ENCODE measurements at regions not wholly inside any gene's neighbourhood (a gene's known extent, or its start where the extent isn't known, plus 50 kb on each side); places are given as distances from the start of the nearest gene placed in this dataset.

DNA sequence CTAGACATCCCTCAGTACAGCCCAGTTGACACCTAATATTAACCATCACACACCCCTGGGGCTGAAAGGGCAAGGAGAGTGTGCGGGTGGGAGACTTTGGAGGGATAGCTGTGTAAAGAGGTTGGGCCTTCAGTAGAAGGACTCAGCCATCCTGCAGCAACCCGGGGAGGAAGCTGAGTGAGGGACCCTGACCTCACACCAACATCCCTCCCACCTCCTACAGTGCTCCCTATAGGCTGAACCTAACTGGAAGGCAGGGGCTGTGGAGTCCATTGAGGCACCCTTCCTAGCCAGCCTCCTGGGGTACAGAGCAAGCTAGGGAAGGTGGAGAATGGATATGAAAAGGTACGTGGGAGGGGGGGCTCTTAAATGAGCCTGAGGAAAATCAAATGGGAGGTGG is 276.3 kb downstream of the PTTG2 start:
- H3K4me3 ChIP-seq: no peak overlapping the region
- 0 out of 2 replicates have a peak overlapping the region, but pooled peaks have one; percentile 48 for H2AFZ ChIP-seq (ENCODE audit: low read depth, low read length)
- no peaks in the 10 kb centered on the region for H3K27me3 ChIP-seq (ENCODE audit: control insufficient read depth in 2 of 2, insufficient read depth in 2 of 2, low read length in 2 of 2)
- TF ChIP-seq ZNF445 (CRISPR knock-in tag; IDR thresholded peaks at IDR 0.05; ENCODE audit: low read depth): no peak
- no peak for TF ChIP-seq NR1H2 (CRISPR knock-in tag; IDR thresholded peaks at IDR 0.05)
- TF ChIP-seq HNRNPLL (IDR thresholded peaks at IDR 0.05; ENCODE audit: low read depth, low read length, poor library complexity, severe bottlenecking): no peak
- TF ChIP-seq, protein P1, sequence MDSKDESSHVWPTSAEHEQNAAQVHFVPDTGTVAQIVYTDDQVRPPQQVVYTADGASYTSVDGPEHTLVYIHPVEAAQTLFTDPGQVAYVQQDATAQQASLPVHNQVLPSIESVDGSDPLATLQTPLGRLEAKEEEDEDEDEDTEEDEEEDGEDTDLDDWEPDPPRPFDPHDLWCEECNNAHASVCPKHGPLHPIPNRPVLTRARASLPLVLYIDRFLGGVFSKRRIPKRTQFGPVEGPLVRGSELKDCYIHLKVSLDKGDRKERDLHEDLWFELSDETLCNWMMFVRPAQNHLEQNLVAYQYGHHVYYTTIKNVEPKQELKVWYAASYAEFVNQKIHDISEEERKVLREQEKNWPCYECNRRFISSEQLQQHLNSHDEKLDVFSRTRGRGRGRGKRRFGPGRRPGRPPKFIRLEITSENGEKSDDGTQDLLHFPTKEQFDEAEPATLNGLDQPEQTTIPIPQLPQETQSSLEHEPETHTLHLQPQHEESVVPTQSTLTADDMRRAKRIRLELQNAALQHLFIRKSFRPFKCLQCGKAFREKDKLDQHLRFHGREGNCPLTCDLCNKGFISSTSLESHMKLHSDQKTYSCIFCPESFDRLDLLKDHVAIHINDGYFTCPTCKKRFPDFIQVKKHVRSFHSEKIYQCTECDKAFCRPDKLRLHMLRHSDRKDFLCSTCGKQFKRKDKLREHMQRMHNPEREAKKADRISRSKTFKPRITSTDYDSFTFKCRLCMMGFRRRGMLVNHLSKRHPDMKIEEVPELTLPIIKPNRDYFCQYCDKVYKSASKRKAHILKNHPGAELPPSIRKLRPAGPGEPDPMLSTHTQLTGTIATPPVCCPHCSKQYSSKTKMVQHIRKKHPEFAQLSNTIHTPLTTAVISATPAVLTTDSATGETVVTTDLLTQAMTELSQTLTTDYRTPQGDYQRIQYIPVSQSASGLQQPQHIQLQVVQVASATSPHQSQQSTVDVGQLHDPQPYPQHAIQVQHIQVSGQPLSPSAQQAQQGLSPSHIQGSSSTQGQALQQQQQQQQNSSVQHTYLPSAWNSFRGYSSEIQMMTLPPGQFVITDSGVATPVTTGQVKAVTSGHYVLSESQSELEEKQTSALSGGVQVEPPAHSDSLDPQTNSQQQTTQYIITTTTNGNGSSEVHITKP (IDR thresholded peaks at IDR 0.05; ENCODE audit: partially characterized antibody): no peak
- no peak for TF ChIP-seq PCBP1 (IDR thresholded peaks at IDR 0.05; ENCODE audit: low read depth, low read length, poor library complexity, severe bottlenecking)
- TF ChIP-seq SMARCA4 (IDR thresholded peaks at IDR 0.05): no peak
- TF ChIP-seq EP300 (IDR thresholded peaks at IDR 0.05; ENCODE audit: low read length): no peak
- no peak for TF ChIP-seq BCL6 (CRISPR knock-in tag; IDR thresholded peaks at IDR 0.05)
- TF ChIP-seq ZNF561 (CRISPR knock-in tag; conservative IDR thresholded peaks at IDR 0.05): no peak
- no peak for TF ChIP-seq ZNF764 (CRISPR knock-in tag; IDR thresholded peaks at IDR 0.05; ENCODE audit: low read depth)
- TF ChIP-seq SNRNP70 (optimal IDR thresholded peaks at IDR 0.05; ENCODE audit: low read depth, low read length): no peak
- TF ChIP-seq, protein P2, sequence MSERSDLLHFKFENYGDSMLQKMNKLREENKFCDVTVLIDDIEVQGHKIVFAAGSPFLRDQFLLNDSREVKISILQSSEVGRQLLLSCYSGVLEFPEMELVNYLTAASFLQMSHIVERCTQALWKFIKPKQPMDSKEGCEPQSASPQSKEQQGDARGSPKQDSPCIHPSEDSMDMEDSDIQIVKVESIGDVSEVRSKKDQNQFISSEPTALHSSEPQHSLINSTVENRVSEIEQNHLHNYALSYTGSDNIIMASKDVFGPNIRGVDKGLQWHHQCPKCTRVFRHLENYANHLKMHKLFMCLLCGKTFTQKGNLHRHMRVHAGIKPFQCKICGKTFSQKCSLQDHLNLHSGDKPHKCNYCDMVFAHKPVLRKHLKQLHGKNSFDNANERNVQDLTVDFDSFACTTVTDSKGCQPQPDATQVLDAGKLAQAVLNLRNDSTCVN (CRISPR knock-in tag; IDR thresholded peaks at IDR 0.05): no peak
- TF ChIP-seq ARID1B (IDR thresholded peaks at IDR 0.05): no peak
- no peak for TF ChIP-seq ZNF184 (CRISPR knock-in tag; IDR thresholded peaks at IDR 0.05)
- TF ChIP-seq YY1 (IDR thresholded peaks at IDR 0.05; ENCODE audit: borderline replicate concordance in 1 of 3, control insufficient read depth in 1 of 3, extremely low read depth in 1 of 3, insufficient read depth in 3 of 3, insufficient read length in 1 of 3, insufficient replicate concordance in 2 of 3, low read depth in 1 of 3, low read length in 2 of 3): no peak
- TF ChIP-seq, protein P3, sequence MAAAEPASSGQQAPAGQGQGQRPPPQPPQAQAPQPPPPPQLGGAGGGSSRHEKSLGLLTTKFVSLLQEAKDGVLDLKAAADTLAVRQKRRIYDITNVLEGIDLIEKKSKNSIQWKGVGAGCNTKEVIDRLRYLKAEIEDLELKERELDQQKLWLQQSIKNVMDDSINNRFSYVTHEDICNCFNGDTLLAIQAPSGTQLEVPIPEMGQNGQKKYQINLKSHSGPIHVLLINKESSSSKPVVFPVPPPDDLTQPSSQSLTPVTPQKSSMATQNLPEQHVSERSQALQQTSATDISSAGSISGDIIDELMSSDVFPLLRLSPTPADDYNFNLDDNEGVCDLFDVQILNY (CRISPR knock-in tag; IDR thresholded peaks at IDR 0.05): no peak
- TF ChIP-seq MEF2D (tag; conservative IDR thresholded peaks at IDR 0.05; ENCODE audit: low read depth): no peak
- no peak for TF ChIP-seq NCOA6 (IDR thresholded peaks at IDR 0.05)
- H3K4me1 ChIP-seq (replicated peaks in 1 of 2; ENCODE audit: control insufficient read depth in 2 of 2, insufficient read depth in 2 of 2, low read length in 2 of 2): peaks cover 2 to 3% of the 10 kb centered on the region in 2 experiments; a peak in 4 of 5 replicates
- no peak overlapping the region for H3K27ac ChIP-seq (ENCODE audit: extremely low read depth, low read depth, low read length)
- WGBS (ENCODE audit: insufficient coverage, low coverage, missing lambda C conversion rate): 33% methylated on average over 3 of the region's 3 CpGs
- no peaks in the 10 kb centered on the region for H3K9me3 ChIP-seq (replicated peaks; ENCODE audit: control insufficient read depth, insufficient read depth, low read depth, low read length)
- H3K4me2 ChIP-seq (ENCODE audit: insufficient read depth, low read length): no peak overlapping the region
- in situ Hi-C loops (cut with MboI) (no loop called here), intact Hi-C loops (cut with micrococcal nuclease) (no loop called here)
- peak; percentile 38; the same call in 2 of the 3 replicates for ATAC-seq
- no peaks in the 10 kb centered on the region for H3K9me1 ChIP-seq (ENCODE audit: control insufficient read depth, insufficient read depth, low read length)
- no peaks in the 10 kb centered on the region for H4K20me1 ChIP-seq (replicated peaks; ENCODE audit: control insufficient read depth, insufficient read depth, low read length)
- no TSS peak for BruUV-seq (replicated peaks)
- ChIA-PET POLR2A (no interaction called here), CTCF (ENCODE audit: low intra/inter-chr PET ratio) (no interaction called here)
- no peak for DNase-seq (ENCODE audit: extremely low read depth in 1 of 4, low spot score in 3 of 4)
- no peaks in the 10 kb centered on the region for H3K36me3 ChIP-seq (ENCODE audit: control insufficient read depth, insufficient read depth, low read length)
- no peaks in the 10 kb centered on the region for H3K79me2 ChIP-seq (ENCODE audit: control insufficient read depth, insufficient read depth, low read length)
- H3K9ac ChIP-seq (ENCODE audit: insufficient read depth in 1 of 2, low read depth in 2 of 2, low read length in 2 of 2): no peak overlapping the region
- no peak for FAIRE-seq

All from K562 (cell line).